M059J (cell line): ENCODE measurements at regions not wholly inside any gene's neighbourhood (a gene's known extent, or its start where the extent isn't known, plus 50 kb on each side); places are given as distances from the start of the nearest gene placed in this dataset.
"Not testable (repeated sequence)": the region's sequence is repeated elsewhere in the genome, so short reads cannot be mapped to it uniquely, and the experiment has no call there.

Experiments used
- DNase-seq: peaks from one replicate; pipeline ENCODE4 v3.0.0-alpha.2; 2012; ENCODE audit warnings: low read depth

- no peak for DNase-seq
Measured at GRCh38 chr5:14942212-14942611, 70.6 kb upstream of the ANKH start.

- DNase-seq = no peak
Measured at GRCh38 chr5:14937254-14937653, 65.7 kb upstream of the ANKH start.

GRCh38 chr5:14936588-14936987 is 65.0 kb upstream of the ANKH start:
- DNase-seq = no peak

GRCh38 chr5:14935341-14935740 is 63.8 kb upstream of the ANKH start:
- no peak for DNase-seq

GRCh38 chr5:14932902-14933469 is 61.4 kb upstream of the ANKH start:
- no peak for DNase-seq

- DNase-seq = no peak
Measured at GRCh38 chr5:14930486-14930885, 58.9 kb upstream of the ANKH start.

GRCh38 chr5:14929293-14930065 is 57.9 kb upstream of the ANKH start:
- no peak for DNase-seq

GRCh38 chr5:14928661-14929060 is 57.1 kb upstream of the ANKH start:
- DNase-seq = peak; percentile 40

- no peak for DNase-seq
Measured at GRCh38 chr5:14925326-14925725, 53.7 kb upstream of the ANKH start.

- not testable (repeated sequence) for DNase-seq
Measured at GRCh38 chr5:14922952-14923351, 51.4 kb upstream of the ANKH start.

GRCh38 chr5:14922456-14922855 is 50.9 kb upstream of the ANKH start:
- DNase-seq = no peak
